ENCODE measurements at regions not wholly inside any gene's neighbourhood (a gene's known extent, or its start where the extent isn't known, plus 50 kb on each side); places are given as distances from the start of the nearest gene placed in this dataset.

- in situ Hi-C loops (cut with HindIII; ENCODE audit: low sequenced_read_pairs) = no loop called here
- TF ChIP-seq, protein P1, sequence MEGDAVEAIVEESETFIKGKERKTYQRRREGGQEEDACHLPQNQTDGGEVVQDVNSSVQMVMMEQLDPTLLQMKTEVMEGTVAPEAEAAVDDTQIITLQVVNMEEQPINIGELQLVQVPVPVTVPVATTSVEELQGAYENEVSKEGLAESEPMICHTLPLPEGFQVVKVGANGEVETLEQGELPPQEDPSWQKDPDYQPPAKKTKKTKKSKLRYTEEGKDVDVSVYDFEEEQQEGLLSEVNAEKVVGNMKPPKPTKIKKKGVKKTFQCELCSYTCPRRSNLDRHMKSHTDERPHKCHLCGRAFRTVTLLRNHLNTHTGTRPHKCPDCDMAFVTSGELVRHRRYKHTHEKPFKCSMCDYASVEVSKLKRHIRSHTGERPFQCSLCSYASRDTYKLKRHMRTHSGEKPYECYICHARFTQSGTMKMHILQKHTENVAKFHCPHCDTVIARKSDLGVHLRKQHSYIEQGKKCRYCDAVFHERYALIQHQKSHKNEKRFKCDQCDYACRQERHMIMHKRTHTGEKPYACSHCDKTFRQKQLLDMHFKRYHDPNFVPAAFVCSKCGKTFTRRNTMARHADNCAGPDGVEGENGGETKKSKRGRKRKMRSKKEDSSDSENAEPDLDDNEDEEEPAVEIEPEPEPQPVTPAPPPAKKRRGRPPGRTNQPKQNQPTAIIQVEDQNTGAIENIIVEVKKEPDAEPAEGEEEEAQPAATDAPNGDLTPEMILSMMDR (IDR thresholded peaks at IDR 0.05; ENCODE audit: low read depth, low read length, missing control alignments) = no peak
- no peak overlapping the region for H3K4me3 ChIP-seq (ENCODE audit: low read depth, low read length)
- DNase-seq (ENCODE audit: low read depth) = no peak
These were observed 59.5 kb upstream of the ERCC6L2 start for GRCh38 chr9:95815961-95816360.

- H3K4me3 ChIP-seq (ENCODE audit: low read depth, low read length) = no peak overlapping the region
- TF ChIP-seq, protein P1 (IDR thresholded peaks at IDR 0.05; ENCODE audit: low read depth, low read length, missing control alignments) = no peak
- DNase-seq (ENCODE audit: low read depth) = no peak
- in situ Hi-C loops (cut with HindIII; ENCODE audit: low sequenced_read_pairs) = no loop called here
These were observed 60.4 kb upstream of the ERCC6L2 start for GRCh38 chr9:95815133-95815532.

DNA sequence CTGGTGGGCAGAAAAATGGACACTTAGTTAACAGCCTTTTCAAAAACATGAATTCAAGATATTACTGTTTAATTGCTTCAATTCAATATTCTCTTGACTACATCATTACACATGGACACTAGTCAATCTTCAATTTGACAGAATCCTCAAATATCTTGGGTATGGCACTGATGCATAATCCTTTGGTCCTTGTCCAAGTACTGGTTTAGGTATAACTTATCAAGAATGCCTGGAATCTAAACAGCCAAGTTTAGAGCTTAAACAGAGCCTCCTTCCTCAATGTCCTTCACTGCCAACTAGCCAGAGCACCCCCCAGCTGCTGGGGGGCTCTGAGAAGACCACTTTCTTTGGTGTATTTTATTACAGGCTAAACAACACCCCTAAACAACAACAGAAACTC is 61.6 kb upstream of the ERCC6L2 start:
- in situ Hi-C loops (cut with HindIII; ENCODE audit: low sequenced_read_pairs) = no loop called here
- DNase-seq (ENCODE audit: low read depth) = no peak
- TF ChIP-seq, protein P1 (IDR thresholded peaks at IDR 0.05; ENCODE audit: low read depth, low read length, missing control alignments) = no peak
- no peak overlapping the region for H3K4me3 ChIP-seq (ENCODE audit: low read depth, low read length)

GRCh38 chr9:95810814-95811213 is 64.7 kb upstream of the ERCC6L2 start:
- DNase-seq (ENCODE audit: low read depth) = no peak
- no peak overlapping the region for H3K4me3 ChIP-seq (ENCODE audit: low read depth, low read length)
- in situ Hi-C loops (cut with HindIII; ENCODE audit: low sequenced_read_pairs) = no loop called here
- TF ChIP-seq, protein P1 (IDR thresholded peaks at IDR 0.05; ENCODE audit: low read depth, low read length, missing control alignments) = no peak

- TF ChIP-seq, protein P1 (IDR thresholded peaks at IDR 0.05; ENCODE audit: low read depth, low read length, missing control alignments) = no peak
- H3K4me3 ChIP-seq (ENCODE audit: low read depth, low read length) = no peak overlapping the region
- no peak for DNase-seq (ENCODE audit: low read depth)
- in situ Hi-C loops (cut with HindIII; ENCODE audit: low sequenced_read_pairs) = no loop called here
These were observed 65.4 kb upstream of the ERCC6L2 start for GRCh38 chr9:95810133-95810532.

GRCh38 chr9:95809686-95810085 is 65.8 kb upstream of the ERCC6L2 start:
- no peak overlapping the region for H3K4me3 ChIP-seq (ENCODE audit: low read depth, low read length)
- TF ChIP-seq, protein P1 (IDR thresholded peaks at IDR 0.05; ENCODE audit: low read depth, low read length, missing control alignments) = no peak
- in situ Hi-C loops (cut with HindIII; ENCODE audit: low sequenced_read_pairs) = no loop called here
- DNase-seq (ENCODE audit: low read depth) = no peak

- no peak overlapping the region for H3K4me3 ChIP-seq (ENCODE audit: low read depth, low read length)
- peak; percentile 34 for DNase-seq (ENCODE audit: low read depth)
- in situ Hi-C loops (cut with HindIII; ENCODE audit: low sequenced_read_pairs) = no loop called here
- TF ChIP-seq, protein P1 (IDR thresholded peaks at IDR 0.05; ENCODE audit: low read depth, low read length, missing control alignments) = no peak
These were observed 67.5 kb upstream of the ERCC6L2 start for GRCh38 chr9:95808011-95808410.

Measured in astrocyte of the cerebellum (primary cell).